ENCODE measurements at regions not wholly inside any gene's neighbourhood (a gene's known extent, or its start where the extent isn't known, plus 50 kb on each side); places are given as distances from the start of the nearest gene placed in this dataset.

- Histone ChIP-seq H3K36me3 (ENCODE audit: control insufficient read depth in 2 of 2, extremely low read depth in 1 of 2, insufficient read depth in 2 of 2, low read length in 2 of 2) (no peaks in the 10 kb centered on the region), H3K79me2 (ENCODE audit: control insufficient read depth, insufficient read depth, low read length) (no peaks in the 10 kb centered on the region), H3K27ac (ENCODE audit: control insufficient read depth, insufficient read depth, low read length) (no peak overlapping the region), H3K9me1 (ENCODE audit: control insufficient read depth, extremely low read depth, insufficient read depth, low read length) (no peaks in the 10 kb centered on the region), H3K9me3 (ENCODE audit: control insufficient read depth, low read depth, low read length) (no peaks in the 10 kb centered on the region), H2AFZ (ENCODE audit: control insufficient read depth, low read length) (no peak overlapping the region), H3K4me2 (ENCODE audit: control insufficient read depth, extremely low read depth, insufficient read depth, low read depth, low read length) (no peak overlapping the region), H3K9ac (ENCODE audit: control insufficient read depth, extremely low read depth, insufficient read depth, low read length) (no peak overlapping the region), H3K4me1 (ENCODE audit: control insufficient read depth, extremely low read depth, insufficient read depth, low read length) (no peaks in the 10 kb centered on the region), H4K20me1 (ENCODE audit: control insufficient read depth, extremely low read depth, insufficient read depth, low read length) (no peaks in the 10 kb centered on the region), H3K27me3 (ENCODE audit: control insufficient read depth, extremely low read depth, insufficient read depth, low read length) (no peaks in the 10 kb centered on the region), H3K4me3 (ENCODE audit: control insufficient read depth in 2 of 3, extremely low read depth in 1 of 3, insufficient read depth in 2 of 3, low read depth in 1 of 3, low read length in 3 of 3) (no peak overlapping the region)
- FAIRE-seq (no peak), DNase-seq (ENCODE audit: low read depth, low spot score) (no peak)
- no peak for TF ChIP-seq CTCF (optimal IDR thresholded peaks at IDR 0.05 in 1 of 3, IDR thresholded peaks at IDR 0.05 in 1 of 3, conservative IDR thresholded peaks at IDR 0.05 in 1 of 3; ENCODE audit: extremely low read depth in 1 of 3, insufficient read depth in 2 of 3, low read length in 3 of 3)
- no peak for TF ChIP-seq EZH2 (IDR thresholded peaks at IDR 0.05; ENCODE audit: low read length)
- dilution Hi-C loops (cut with MboI; ENCODE audit: extremely low pct_ligation_motif_present, low sequenced_read_pairs), result no loop called here
Measured at GRCh38 chr3:31086148-31086547, 191.7 kb upstream of the GADL1 start.

- Histone ChIP-seq H4K20me1 (ENCODE audit: control insufficient read depth, extremely low read depth, insufficient read depth, low read length) (no peaks in the 10 kb centered on the region), H2AFZ (ENCODE audit: control insufficient read depth, low read length) (no peak overlapping the region), H3K9me3 (ENCODE audit: control insufficient read depth, low read depth, low read length) (no peaks in the 10 kb centered on the region), H3K27me3 (ENCODE audit: control insufficient read depth, extremely low read depth, insufficient read depth, low read length) (no peaks in the 10 kb centered on the region), H3K4me2 (ENCODE audit: control insufficient read depth, extremely low read depth, insufficient read depth, low read depth, low read length) (no peak overlapping the region), H3K4me3 (ENCODE audit: control insufficient read depth in 2 of 3, extremely low read depth in 1 of 3, insufficient read depth in 2 of 3, low read depth in 1 of 3, low read length in 3 of 3) (no peak overlapping the region), H3K9ac (ENCODE audit: control insufficient read depth, extremely low read depth, insufficient read depth, low read length) (no peak overlapping the region), H3K79me2 (ENCODE audit: control insufficient read depth, insufficient read depth, low read length) (no peaks in the 10 kb centered on the region), H3K27ac (ENCODE audit: control insufficient read depth, insufficient read depth, low read length) (no peak overlapping the region), H3K4me1 (ENCODE audit: control insufficient read depth, extremely low read depth, insufficient read depth, low read length) (no peaks in the 10 kb centered on the region), H3K36me3 (ENCODE audit: control insufficient read depth in 2 of 2, extremely low read depth in 1 of 2, insufficient read depth in 2 of 2, low read length in 2 of 2) (no peaks in the 10 kb centered on the region), H3K9me1 (ENCODE audit: control insufficient read depth, extremely low read depth, insufficient read depth, low read length) (no peaks in the 10 kb centered on the region)
- FAIRE-seq (peak; percentile 29), DNase-seq (ENCODE audit: low read depth, low spot score) (no peak)
- TF ChIP-seq CTCF (optimal IDR thresholded peaks at IDR 0.05 in 1 of 3, IDR thresholded peaks at IDR 0.05 in 1 of 3, conservative IDR thresholded peaks at IDR 0.05 in 1 of 3; ENCODE audit: extremely low read depth in 1 of 3, insufficient read depth in 2 of 3, low read length in 3 of 3) (no peak), EZH2 (IDR thresholded peaks at IDR 0.05; ENCODE audit: low read length) (no peak)
- dilution Hi-C loops (cut with MboI; ENCODE audit: extremely low pct_ligation_motif_present, low sequenced_read_pairs), result no loop called here
Measured at GRCh38 chr3:31086698-31087097, 192.2 kb upstream of the GADL1 start.

Measured in keratinocyte (primary cell).